WTC11 (cell line): ENCODE measurements at regions not wholly inside any gene's neighbourhood (a gene's known extent, or its start where the extent isn't known, plus 50 kb on each side); places are given as distances from the start of the nearest gene placed in this dataset.
A peak's percentile ranks its signal among the peaks of the same experiment; 100 is the strongest.

Source experiments
- ATAC-seq: fragments of 200-7000 bp; cut with Tn5 transposase; 2 replicates; pipeline ENCODE4 v1.10.0; 2021; ENCODE audit warnings: mild to moderate bottlenecking, moderate library complexity
- CTCF ChIA-PET: fragments of 300-600 bp; sonication (Branson Sonifier 250); formaldehyde crosslinking; loops from one replicate; lab custom pipeline; 2021; ENCODE audit warnings: antibody characterized with exemption; lab: Charles Lee
- POLR2A ChIA-PET: fragments of 350-600 bp; sonication (Branson Sonifier 250); formaldehyde crosslinking; loops from one replicate; lab custom pipeline; 2021; ENCODE audit warnings: antibody characterized with exemption; lab: Charles Lee
- DNase-seq: peaks from one replicate; pipeline ENCODE4 v3.0.0; 2021; ENCODE audit warnings: low spot score
- H3K27ac Mint-ChIP-seq: 2 replicates; pipeline ENCODE4 v1.8.0; 2021; ENCODE audit warnings: mixed read lengths
- H3K27me3 Mint-ChIP-seq: 2 replicates; pipeline ENCODE4 v1.8.0; 2021; ENCODE audit warnings: low read depth, mild to moderate bottlenecking, moderate library complexity, mixed read lengths
- H3K36me3 Mint-ChIP-seq: 2 replicates; pipeline ENCODE4 v1.8.0; 2021; ENCODE audit warnings: mixed read lengths
- H3K4me1 Mint-ChIP-seq: 2 replicates; pipeline ENCODE4 v1.8.0; 2022; ENCODE audit warnings: mixed read lengths
- H3K4me3 Mint-ChIP-seq: 2 replicates; pipeline ENCODE4 v1.8.0; 2021; ENCODE audit warnings: mild to moderate bottlenecking, moderate library complexity, mixed read lengths
- H3K9me3 Mint-ChIP-seq: 2 replicates; pipeline ENCODE4 v1.8.0; 2021; ENCODE audit warnings: mixed read lengths
- ATF1 ChIP-seq: sonication (generic); formaldehyde crosslinking; IDR thresholded peaks from 2 replicates; pipeline ENCODE4 v1.8.1; 2023; ENCODE audit warnings: mild to moderate bottlenecking, moderate library complexity, missing genetic modification reagents
- CREB1 ChIP-seq: sonication (generic); formaldehyde crosslinking; IDR thresholded peaks from 2 replicates; pipeline ENCODE4 v1.8.0; 2023; ENCODE audit warnings: mild to moderate bottlenecking, missing genetic modification reagents
- EMX1 ChIP-seq: fragments of 250-450 bp; sonication (Bioruptor Pico); IDR thresholded peaks from 2 replicates; pipeline ENCODE4 v1.8.0; 2021; ENCODE audit warnings: mild to moderate bottlenecking
- ERG ChIP-seq: fragments of 250-450 bp; sonication (Bioruptor Pico); IDR thresholded peaks from 2 replicates; pipeline ENCODE4 v1.8.0; 2021; ENCODE audit warnings: mild to moderate bottlenecking
- ETV6 ChIP-seq: sonication (generic); formaldehyde crosslinking; IDR thresholded peaks from 2 replicates; pipeline ENCODE4 v1.8.1; 2022; ENCODE audit warnings: mild to moderate bottlenecking, missing genetic modification reagents
- GABPB1 ChIP-seq: sonication (generic); formaldehyde crosslinking; IDR thresholded peaks from 2 replicates; pipeline ENCODE4 v1.8.1; 2023; ENCODE audit warnings: mild to moderate bottlenecking, missing genetic modification reagents
- MLX ChIP-seq: sonication (generic); formaldehyde crosslinking; IDR thresholded peaks from 2 replicates; pipeline ENCODE4 v1.8.1; 2023; ENCODE audit warnings: mild to moderate bottlenecking, missing genetic modification reagents, moderate library complexity
- NFYB ChIP-seq: sonication (generic); formaldehyde crosslinking; conservative IDR thresholded peaks from 2 replicates; pipeline ENCODE4 v1.8.0; 2022; ENCODE audit warnings: low read depth, missing genetic modification reagents
- NR2C2 ChIP-seq: sonication (generic); formaldehyde crosslinking; IDR thresholded peaks from 2 replicates; pipeline ENCODE4 v1.8.0; 2022; ENCODE audit warnings: mild to moderate bottlenecking, missing genetic modification reagents
- NR3C1 ChIP-seq: sonication (generic); formaldehyde crosslinking; conservative IDR thresholded peaks from 2 replicates; pipeline ENCODE4 v1.8.1; 2023; ENCODE audit warnings: low read depth, mild to moderate bottlenecking, missing genetic modification reagents
- OVOL2 ChIP-seq: fragments of 250-450 bp; sonication (Bioruptor Pico); IDR thresholded peaks from 2 replicates; pipeline ENCODE4 v1.9.0; 2021; ENCODE audit warnings: mild to moderate bottlenecking, borderline replicate concordance
- PRRX2 ChIP-seq: fragments of 250-450 bp; sonication (Bioruptor Pico); IDR thresholded peaks from 2 replicates; pipeline ENCODE4 v1.8.0; 2021; ENCODE audit warnings: mild to moderate bottlenecking
- RELA ChIP-seq: sonication (generic); formaldehyde crosslinking; IDR thresholded peaks from 2 replicates; pipeline ENCODE4 v1.8.1; 2022; ENCODE audit warnings: missing genetic modification reagents, mild to moderate bottlenecking, borderline replicate concordance
- RORB ChIP-seq: fragments of 250-450 bp; sonication (Bioruptor Pico); IDR thresholded peaks from 2 replicates; pipeline ENCODE4 v1.9.0; 2021; ENCODE audit warnings: mild to moderate bottlenecking
- SMAD3 ChIP-seq: sonication (generic); formaldehyde crosslinking; IDR thresholded peaks from 2 replicates; pipeline ENCODE4 v1.8.0; 2022; ENCODE audit warnings: missing genetic modification reagents, mild to moderate bottlenecking, borderline replicate concordance
- ZMAT4 ChIP-seq: fragments of 250-450 bp; sonication (Bioruptor Pico); IDR thresholded peaks from 2 replicates; pipeline ENCODE4 v1.9.0; 2021; ENCODE audit warnings: mild to moderate bottlenecking
- ZNF219 ChIP-seq: sonication (generic); formaldehyde crosslinking; IDR thresholded peaks from 2 replicates; pipeline ENCODE4 v1.8.0; 2023; ENCODE audit warnings: missing genetic modification reagents, mild to moderate bottlenecking, borderline replicate concordance
- ZNF263 ChIP-seq: sonication (generic); formaldehyde crosslinking; IDR thresholded peaks from 2 replicates; pipeline ENCODE4 v1.8.1; 2022; ENCODE audit warnings: low read depth, mild to moderate bottlenecking, moderate library complexity, missing genetic modification reagents
- ZNF512 ChIP-seq: sonication (generic); formaldehyde crosslinking; IDR thresholded peaks from 2 replicates; pipeline ENCODE4 v1.8.1; 2022; ENCODE audit warnings: missing genetic modification reagents, borderline replicate concordance
- TF ChIP-seq, protein P1 (sequence below): fragments of 250-450 bp; sonication (Bioruptor Pico); IDR thresholded peaks from 2 replicates; pipeline ENCODE4 v1.9.0; 2021; ENCODE audit warnings: mild to moderate bottlenecking, borderline replicate concordance
- TF ChIP-seq, protein P2 (sequence below): sonication (generic); formaldehyde crosslinking; IDR thresholded peaks from 2 replicates; pipeline ENCODE4 v1.8.1; 2022; ENCODE audit warnings: low read depth, missing genetic modification reagents, borderline replicate concordance

DNA sequence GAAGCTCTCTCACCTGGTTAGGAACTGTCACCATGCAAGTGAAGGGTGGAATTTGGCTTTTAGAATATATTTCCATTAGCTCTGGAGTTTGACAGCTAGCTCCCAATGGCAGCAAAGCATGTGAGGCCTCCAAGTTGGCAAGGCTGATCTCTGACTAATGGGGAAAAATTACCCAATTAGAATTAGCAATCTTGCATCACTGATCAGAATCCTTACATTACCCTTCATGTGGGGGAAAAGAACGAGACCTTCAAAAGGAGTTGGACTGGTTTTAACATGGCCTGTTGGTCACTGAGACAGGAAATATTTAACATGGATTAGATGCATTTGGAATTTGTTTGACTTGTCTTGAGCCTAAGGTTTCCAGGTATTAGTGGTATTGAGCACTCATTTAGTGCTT lies 192.3 kb upstream of the GDNF start:
- peaks cover 41% of the 10 kb centered on the region for H3K9me3 Mint-ChIP-seq

DNA sequence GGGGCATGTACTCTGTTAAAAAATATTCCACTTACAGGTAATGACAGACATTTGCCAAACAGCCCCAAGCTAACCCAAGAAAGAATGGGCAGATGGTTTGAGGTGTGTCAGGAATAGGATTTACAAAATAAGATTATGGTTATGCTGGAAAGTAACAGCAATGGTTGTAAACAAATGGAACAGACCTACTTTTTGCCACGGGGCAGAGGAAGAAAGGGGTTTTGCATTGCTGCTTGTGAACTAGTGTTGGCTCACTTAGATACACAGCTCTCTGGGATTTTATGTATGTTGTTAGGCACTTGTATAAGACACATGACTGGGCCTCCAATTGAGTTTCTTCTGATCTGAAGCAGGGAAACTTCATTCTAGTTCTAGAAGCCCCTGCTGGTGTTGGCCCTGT lies 191.5 kb upstream of the GDNF start:
- DNase-seq (no peak), ATAC-seq (no peak)
- H3K36me3 Mint-ChIP-seq: peaks cover 5% of the 10 kb centered on the region; the same call in 1 of the 2 replicates
- H3K4me1 Mint-ChIP-seq: peaks cover 18% of the 10 kb centered on the region
- H3K9me3 Mint-ChIP-seq: peaks cover 41% of the 10 kb centered on the region
- TF ChIP-seq PRRX2 (no peak), ETV6 (no peak), ZNF263 (no peak), ERG (CRISPR knock-in tag) (no peak), RORB (CRISPR knock-in tag) (no peak), NFYB (CRISPR knock-in tag) (no peak), RELA (no peak), EMX1 (no peak)
- TF ChIP-seq, protein P1, sequence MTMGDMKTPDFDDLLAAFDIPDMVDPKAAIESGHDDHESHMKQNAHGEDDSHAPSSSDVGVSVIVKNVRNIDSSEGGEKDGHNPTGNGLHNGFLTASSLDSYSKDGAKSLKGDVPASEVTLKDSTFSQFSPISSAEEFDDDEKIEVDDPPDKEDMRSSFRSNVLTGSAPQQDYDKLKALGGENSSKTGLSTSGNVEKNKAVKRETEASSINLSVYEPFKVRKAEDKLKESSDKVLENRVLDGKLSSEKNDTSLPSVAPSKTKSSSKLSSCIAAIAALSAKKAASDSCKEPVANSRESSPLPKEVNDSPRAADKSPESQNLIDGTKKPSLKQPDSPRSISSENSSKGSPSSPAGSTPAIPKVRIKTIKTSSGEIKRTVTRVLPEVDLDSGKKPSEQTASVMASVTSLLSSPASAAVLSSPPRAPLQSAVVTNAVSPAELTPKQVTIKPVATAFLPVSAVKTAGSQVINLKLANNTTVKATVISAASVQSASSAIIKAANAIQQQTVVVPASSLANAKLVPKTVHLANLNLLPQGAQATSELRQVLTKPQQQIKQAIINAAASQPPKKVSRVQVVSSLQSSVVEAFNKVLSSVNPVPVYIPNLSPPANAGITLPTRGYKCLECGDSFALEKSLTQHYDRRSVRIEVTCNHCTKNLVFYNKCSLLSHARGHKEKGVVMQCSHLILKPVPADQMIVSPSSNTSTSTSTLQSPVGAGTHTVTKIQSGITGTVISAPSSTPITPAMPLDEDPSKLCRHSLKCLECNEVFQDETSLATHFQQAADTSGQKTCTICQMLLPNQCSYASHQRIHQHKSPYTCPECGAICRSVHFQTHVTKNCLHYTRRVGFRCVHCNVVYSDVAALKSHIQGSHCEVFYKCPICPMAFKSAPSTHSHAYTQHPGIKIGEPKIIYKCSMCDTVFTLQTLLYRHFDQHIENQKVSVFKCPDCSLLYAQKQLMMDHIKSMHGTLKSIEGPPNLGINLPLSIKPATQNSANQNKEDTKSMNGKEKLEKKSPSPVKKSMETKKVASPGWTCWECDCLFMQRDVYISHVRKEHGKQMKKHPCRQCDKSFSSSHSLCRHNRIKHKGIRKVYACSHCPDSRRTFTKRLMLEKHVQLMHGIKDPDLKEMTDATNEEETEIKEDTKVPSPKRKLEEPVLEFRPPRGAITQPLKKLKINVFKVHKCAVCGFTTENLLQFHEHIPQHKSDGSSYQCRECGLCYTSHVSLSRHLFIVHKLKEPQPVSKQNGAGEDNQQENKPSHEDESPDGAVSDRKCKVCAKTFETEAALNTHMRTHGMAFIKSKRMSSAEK (CRISPR knock-in tag): no peak
- H3K4me3 Mint-ChIP-seq: no peak overlapping the region
- POLR2A ChIA-PET: no interaction called here
- CTCF ChIA-PET: no interaction called here
- H3K27me3 Mint-ChIP-seq: no peaks in the 10 kb centered on the region
- H3K27ac Mint-ChIP-seq: no peak overlapping the region

More for the DNA sequence above, 192.3 kb upstream of the GDNF start:
- DNase-seq (no peak), ATAC-seq (no peak)
- Mint-ChIP-seq H3K27ac (no peak overlapping the region), H3K4me3 (no peak overlapping the region), H3K27me3 (no peaks in the 10 kb centered on the region), H3K36me3 (peaks cover 5% of the 10 kb centered on the region; the same call in 1 of the 2 replicates), H3K4me1 (peaks cover 18% of the 10 kb centered on the region)
- ChIA-PET CTCF (no interaction called here), POLR2A (no interaction called here)
- TF ChIP-seq ZNF219 (CRISPR knock-in tag) (no peak), NR3C1 (CRISPR knock-in tag) (no peak), MLX (CRISPR knock-in tag) (no peak), OVOL2 (CRISPR knock-in tag) (no peak)

DNA sequence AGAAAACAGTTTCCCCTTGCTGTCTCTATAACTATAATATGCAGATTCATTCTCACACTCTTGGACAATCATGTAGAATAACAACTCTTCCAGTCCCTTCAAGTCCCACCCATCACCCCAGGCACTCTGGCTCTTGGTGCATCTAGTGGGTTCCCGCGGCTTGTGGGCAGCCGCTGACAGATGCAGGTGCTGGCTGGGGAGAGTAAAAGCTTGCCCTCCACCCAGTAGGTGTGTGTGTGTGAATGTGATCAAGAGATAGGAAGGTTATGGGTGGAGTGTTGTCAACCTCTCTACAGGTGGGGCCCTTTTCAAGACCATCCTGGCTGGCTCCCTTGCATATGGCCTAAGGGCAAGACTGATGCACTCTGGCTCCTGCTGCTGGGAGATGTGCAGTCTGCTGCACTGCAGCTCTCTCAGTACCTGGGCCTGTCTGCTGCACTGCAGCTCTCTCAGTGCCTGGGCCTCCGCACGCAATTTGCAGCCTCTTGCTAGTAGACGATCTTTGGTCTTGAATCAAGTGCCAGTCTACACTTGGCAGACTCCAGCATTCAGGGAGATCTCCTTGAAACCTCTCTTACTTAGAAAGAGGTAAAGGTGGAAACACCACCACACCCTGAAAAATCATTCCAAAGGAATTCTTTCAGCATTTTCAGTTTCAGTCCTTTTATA lies 189.7 kb upstream of the GDNF start:
- ATAC-seq: peak; percentile 39; the same call in 1 of the 2 replicates
- Mint-ChIP-seq H3K27ac (no peak overlapping the region), H3K27me3 (no peaks in the 10 kb centered on the region), H3K4me1 (peaks cover 12% of the 10 kb centered on the region), H3K9me3 (peaks cover 30% of the 10 kb centered on the region), H3K4me3 (no peak overlapping the region), H3K36me3 (peaks cover 5% of the 10 kb centered on the region; the same call in 1 of the 2 replicates)
- ChIA-PET CTCF (no interaction called here), POLR2A (no interaction called here)
- TF ChIP-seq ATF1 (CRISPR knock-in tag) (no peak), SMAD3 (no peak), ZNF512 (CRISPR knock-in tag) (no peak), NR2C2 (CRISPR knock-in tag) (no peak), CREB1 (CRISPR knock-in tag) (no peak), GABPB1 (CRISPR knock-in tag) (no peak), ZMAT4 (CRISPR knock-in tag) (no peak)
- TF ChIP-seq, protein P2, sequence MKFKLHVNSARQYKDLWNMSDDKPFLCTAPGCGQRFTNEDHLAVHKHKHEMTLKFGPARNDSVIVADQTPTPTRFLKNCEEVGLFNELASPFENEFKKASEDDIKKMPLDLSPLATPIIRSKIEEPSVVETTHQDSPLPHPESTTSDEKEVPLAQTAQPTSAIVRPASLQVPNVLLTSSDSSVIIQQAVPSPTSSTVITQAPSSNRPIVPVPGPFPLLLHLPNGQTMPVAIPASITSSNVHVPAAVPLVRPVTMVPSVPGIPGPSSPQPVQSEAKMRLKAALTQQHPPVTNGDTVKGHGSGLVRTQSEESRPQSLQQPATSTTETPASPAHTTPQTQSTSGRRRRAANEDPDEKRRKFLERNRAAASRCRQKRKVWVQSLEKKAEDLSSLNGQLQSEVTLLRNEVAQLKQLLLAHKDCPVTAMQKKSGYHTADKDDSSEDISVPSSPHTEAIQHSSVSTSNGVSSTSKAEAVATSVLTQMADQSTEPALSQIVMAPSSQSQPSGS (CRISPR knock-in tag): no peak
- no peak for DNase-seq
